GM18907 (cell line): ENCODE measurements at regions not wholly inside any gene's neighbourhood (a gene's known extent, or its start where the extent isn't known, plus 50 kb on each side); places are given as distances from the start of the nearest gene placed in this dataset.
"Not testable (repeated sequence)": the region's sequence is repeated elsewhere in the genome, so short reads cannot be mapped to it uniquely, and the experiment has no call there.

Source experiments
- ATAC-seq: cut with Tn5 transposase; IDR thresholded peaks from one replicate; pipeline ENCODE4 v1.9.1; 2021; ENCODE audit warnings: mild to moderate bottlenecking, moderate library complexity; ENCODE audit not compliant: unreplicated experiment

DNA sequence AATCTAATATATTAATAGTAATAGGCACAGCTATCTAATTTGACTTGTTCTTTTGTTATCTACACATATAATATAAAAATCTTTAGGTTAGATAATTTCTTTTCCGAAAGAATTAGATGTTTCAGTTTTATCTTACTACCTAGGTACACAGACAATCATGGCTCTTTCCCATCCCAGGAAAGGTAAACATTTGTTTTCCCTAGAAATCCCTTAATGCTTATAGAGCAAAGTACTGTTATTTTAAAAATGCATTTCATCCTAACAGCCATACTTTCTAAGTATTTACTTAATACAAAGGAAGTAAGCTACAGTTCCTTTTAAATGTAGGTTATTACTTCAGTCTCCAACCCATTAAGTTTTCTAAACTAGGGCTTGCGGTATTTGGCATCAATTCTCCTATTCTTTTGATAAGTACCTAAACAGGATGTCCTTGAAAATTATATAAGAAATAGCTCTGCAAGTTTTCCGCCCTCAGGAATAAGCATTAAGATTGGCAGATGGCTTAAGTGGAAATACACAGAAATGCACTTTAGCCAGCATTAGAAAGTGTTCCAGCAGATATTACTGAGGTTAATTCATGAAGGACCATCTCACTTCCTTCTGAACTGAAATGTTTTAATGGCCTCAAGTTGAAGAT lies 616.2 kb upstream of the SPRY2 start:
- ATAC-seq: no peak

DNA sequence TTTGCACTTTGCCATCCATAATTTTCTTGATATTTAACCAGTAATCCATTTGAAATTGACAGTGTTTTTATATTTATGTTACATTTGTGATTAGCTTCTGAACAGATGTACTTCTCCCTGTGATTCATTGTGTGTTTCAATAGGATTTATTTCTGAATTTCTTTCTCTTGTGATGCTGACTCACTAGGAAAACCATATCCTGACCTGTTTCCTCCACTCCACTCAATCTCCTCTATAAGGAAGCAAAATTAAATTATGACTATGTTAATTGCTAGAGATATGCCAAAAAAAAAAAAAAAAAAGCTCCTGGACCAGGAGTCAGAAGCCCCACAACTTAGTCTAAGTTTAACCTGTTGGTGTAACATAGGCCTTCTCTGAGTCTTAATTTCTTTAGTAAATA lies 614.6 kb upstream of the SPRY2 start:
- ATAC-seq: no peak

DNA sequence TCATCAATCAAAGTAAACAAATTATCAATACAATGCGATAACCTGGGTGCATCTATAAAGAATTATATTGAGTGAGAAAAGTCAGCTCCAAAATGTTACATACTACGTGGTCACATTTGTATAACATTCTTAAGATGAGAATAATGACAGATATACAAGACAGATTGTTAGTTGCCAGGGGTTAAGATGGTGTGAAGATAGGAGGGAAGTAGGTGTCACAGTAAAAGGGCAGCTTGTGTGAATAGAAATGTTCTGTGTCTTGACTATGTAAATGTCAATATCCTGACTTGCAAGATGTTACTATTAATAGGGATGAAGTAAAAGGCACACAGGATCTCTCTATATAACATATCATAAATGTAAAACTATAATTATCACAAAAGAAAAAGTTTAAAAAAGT lies 611.2 kb upstream of the SPRY2 start:
- ATAC-seq: no peak

DNA sequence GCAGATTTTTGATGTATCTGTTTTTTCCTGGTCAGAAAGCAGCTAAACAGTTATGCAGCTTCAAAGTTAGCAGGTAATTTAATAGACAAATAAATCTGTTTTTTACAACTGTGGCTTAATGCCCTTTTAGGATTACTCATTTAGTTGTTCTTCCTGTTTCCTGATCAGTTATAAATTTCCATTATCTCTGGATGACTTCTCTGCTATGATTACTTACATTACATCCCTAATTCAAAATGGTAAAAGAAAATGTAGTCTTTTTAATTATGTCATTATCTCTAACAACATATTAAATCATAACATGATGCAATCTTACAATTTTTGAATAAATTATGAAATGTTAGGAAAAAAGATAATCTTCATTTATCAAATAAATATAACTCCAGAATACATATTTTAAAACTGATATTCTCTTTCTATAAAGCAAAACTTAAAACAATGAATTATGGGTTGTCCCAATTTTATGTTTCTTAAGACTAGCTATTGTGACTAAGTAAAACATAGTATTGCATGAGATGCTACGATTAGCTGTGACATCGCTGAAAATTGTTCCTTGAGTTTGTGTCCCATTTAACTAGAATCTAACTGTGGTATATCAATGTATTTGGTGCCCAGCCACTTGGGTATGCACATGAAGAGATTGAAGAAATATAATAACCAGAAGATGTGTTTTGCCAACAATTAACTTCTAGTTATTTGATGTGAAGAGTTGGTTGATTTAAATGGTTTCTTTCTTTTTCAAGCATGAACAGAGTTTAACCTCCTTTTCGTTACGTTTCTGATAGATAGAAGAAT lies 605.3 kb upstream of the SPRY2 start:
- no peak for ATAC-seq

DNA sequence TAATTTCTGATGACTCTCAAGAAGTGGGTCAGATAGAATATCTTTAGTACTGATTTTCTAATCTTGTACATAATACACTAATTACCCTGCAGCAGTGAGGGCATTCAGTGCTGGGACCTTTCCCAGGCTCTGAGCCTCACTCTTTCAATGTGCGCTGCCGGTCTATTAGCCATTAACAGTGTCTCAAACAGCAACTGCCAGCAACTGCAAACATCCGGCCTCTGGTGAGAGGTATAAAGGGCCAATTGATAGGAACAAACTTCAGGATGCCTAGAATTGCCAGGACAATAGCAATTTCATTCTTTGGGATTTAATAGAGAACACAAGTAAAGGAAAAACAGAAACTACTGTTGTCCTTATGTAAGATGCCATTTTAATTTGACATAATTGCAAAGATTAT lies 604.4 kb upstream of the SPRY2 start:
- no peak for ATAC-seq

DNA sequence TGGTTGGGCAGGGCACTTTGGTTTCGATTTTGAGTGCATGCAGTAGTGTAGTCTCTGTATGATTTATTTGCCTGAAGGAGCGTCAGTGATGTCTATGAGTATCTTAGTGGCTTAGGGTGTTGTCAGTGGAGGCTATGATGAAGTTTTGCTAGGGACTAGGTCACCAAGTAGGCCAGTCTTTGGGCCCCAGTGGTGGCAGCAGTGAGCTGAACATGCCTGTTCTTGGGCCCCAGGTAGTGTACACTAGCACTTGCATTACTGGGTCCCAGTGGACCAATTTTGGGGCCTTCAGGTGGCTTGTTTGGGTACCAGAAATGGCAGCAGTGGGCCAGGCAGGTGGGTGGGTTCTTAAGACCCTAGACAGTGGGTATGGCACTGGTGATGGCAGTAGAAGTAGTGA lies 598.7 kb upstream of the SPRY2 start:
- no peak for ATAC-seq

DNA sequence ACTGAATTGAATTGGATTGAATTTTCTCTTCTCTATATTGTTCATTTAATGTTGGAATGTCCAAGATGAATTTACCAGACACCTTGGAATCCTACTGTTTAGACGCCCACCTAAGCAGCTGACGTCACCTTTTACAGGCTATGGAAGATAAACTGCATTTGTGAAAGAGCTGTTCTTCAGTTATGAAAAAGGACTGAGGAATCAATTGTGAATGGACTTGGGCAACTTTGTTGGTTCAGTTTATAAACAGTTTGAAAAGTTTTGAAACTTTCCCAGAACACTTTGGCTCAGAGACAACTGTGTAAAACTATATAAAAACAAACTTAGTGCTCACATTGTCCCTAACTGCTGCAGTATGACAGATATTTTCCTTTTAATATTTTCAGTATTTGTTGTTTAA lies 590.8 kb upstream of the SPRY2 start:
- no peak for ATAC-seq

DNA sequence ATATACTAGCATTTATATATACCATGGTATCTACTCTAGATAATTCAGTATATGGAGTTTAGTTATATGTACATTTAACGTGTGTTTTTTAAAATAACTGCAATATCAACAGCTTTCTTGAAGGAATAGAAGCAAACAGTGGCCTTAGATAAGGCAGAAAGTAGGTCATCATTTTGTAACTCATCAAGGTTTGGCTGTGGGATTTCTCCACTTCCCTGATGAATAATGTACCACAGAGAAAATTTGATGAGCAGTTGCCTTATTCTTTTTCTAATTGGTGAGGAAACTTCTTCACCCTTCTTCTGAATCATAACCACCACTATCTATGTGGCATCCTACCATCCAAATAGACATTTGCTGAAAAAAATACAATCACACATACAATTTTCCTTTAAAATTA lies 590.2 kb upstream of the SPRY2 start:
- ATAC-seq: no peak

DNA sequence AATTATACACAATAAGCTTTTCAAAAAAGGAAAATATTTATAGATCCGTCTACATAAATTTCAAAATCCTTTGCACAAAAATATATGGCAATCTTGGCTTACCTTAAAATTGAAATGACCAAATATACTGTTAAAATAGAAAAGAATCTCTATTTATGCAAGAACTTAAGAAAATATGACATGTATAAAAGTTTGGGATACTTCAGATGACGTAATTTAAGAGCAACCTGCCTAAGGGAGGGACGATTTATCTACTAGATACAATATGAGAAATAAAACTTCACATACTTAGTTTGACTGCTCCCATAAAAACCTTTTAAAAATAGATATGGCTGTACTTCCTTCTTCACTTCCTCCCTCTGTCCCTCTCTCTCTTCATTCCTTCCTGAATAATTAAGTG lies 587.3 kb upstream of the SPRY2 start:
- ATAC-seq: no peak

DNA sequence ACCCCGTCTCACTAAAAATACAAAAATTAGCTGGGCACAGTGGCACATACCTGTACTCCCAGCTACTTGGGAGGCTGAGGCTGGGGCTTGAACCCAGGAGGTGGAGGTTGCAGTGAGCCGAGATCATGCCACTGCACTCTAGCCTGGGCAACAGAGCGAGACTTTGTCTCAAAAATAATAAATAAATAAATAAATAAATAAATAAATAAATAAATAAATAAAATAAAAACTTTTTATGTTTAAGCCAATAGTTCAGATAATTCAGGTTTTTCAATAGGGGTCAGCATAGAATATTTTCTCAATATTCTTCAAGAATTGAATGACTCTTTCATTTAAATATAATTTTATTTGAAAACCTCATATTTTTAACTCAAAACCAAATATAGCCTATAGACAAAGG lies 585.1 kb upstream of the SPRY2 start:
- not testable (repeated sequence) for ATAC-seq

DNA sequence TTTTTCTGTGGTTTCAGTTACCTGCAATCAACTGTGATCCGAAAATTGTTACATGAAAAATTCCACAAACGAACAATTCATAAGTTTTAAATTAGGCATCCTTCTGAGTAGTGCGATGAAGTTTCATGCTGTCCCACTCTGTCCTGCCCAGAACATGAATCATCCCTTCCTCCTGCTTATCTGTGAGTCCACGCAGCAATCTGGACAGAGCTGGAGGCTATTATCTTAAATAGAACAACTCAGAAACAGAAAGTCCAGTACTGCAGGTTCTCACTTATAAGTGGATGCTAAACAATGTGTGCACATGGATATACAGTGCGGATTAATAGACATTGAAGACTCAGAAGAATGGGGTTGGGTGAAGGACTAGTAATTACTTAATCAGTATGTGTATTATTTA lies 583.7 kb upstream of the SPRY2 start:
- ATAC-seq: no peak

DNA sequence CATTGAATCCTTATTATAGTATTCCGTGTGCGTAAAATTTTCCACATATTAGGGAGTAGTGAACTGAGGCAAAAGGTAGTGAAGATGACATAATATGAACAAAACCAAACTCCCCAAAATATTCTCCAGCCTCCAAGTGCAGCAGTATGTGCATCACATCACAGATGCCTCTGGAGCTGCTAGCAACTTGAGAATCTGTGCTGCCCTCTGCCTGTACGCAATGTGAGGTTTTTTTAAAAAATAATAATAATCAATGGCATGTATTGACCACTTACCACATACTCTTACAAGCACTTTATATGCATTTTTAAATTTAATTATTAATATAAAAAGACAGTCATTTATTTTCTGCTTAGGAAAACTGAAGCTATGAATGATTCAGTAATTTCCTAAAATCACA lies 583.0 kb upstream of the SPRY2 start:
- no peak for ATAC-seq

DNA sequence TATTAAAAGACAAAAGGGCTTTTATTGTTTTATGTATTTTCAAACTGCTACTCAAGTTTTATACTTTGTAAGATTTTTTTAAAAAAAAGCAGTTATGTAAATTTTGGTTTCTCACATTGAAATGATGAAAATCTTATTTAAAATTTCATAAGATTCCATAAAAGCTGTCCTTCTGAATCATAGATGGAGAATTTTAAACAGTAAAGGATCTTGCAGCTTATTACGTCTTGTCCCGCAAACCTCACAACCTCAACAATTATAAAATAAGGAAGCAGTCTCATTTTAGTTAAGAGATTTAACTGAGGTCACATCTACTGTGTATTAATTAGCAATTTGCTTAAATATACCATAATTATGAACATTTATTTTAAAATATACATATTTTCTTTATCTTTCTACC lies 581.0 kb upstream of the SPRY2 start:
- ATAC-seq: no peak

DNA sequence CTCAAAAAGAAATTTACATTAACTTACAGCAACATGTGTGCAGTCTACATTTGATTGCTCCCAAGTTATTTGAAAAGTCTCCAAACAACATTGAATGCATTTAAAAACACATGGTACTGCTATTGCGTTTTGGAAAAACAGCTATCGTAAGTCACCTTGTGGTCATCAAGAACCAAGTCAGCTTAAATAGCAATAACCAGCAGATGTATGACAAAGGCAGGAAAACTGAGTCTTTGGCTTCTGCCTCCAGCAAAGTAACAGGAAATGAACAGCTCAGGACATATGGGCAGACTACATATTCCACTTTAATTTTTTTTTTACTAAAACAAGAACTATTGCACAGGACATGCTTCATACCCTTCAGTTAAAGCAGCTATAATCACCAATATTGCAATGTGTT lies 580.6 kb upstream of the SPRY2 start:
- no peak for ATAC-seq

DNA sequence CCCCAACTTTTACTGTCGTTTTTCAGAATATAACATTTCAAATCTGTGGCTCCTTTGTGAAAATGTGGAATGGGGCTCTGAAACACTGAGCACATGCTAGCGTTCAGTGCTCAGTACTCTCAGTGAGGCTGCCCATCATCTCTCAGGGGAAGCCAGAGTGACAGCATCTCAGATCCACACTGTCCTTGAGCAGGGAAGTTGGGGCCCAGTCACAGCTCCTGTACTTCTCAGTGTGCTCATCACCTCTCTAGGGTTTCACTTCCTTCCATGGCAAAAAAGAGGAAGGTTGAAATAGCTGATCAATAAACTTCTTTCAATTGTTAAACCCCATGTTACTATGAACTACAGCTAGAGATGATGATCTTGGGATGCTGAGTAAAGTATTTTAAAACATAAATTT lies 565.9 kb upstream of the SPRY2 start:
- no peak for ATAC-seq

DNA sequence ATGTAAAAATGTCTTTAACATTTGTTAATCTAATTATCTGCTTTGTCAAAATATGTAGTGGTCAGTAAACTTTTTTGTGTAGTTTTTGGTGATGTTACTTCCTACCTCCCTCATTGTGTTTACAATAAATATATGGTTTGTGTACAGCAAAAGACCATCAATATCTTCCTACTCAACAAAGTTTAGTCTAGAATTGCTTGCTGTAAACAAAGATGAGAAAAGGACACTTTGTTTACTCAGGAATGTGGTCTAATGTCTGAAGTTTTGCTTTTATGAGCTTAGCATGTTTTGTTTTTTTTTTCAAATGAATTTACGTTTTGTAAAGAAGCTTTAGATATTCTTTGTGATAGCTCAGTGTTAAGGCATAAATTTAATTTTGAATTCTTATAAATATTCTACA lies 563.5 kb upstream of the SPRY2 start:
- no peak for ATAC-seq

DNA sequence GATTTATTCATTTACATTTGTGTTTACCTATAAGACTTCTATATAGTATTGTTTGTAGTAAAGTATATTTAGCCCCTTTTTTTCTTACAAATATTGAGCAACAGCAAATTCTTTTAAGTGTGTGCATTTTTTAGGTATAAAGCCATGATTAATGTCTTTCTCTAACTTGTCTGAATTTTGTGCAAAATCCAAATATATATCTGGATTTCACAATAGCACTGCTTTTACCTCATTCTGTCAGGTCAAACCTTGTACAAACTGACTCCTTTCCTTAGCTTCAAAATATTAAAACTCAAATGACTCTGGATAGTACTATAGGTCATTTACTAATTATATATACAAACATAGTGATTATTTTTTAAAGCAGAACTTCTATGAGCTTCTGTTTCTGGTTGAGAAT lies 563.0 kb upstream of the SPRY2 start:
- no peak for ATAC-seq

DNA sequence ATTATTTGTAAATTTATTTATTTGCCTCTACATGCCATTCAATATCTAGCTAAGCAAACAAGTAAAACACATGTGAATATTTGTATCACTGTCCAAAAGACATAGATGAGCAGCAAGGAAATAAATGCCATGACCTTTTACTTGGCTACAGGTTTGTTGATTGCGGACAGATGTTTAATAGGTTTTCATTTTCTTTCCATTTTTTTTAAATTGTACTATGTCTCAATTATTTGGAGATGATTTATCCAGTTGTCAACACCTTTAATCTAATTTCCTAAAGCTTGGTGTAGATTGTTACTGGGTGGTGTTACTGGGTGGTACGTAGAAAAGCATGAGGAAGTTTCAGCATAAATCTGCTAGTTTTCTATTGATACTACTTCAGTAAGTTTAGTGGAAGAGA lies 560.6 kb upstream of the SPRY2 start:
- ATAC-seq: no peak

DNA sequence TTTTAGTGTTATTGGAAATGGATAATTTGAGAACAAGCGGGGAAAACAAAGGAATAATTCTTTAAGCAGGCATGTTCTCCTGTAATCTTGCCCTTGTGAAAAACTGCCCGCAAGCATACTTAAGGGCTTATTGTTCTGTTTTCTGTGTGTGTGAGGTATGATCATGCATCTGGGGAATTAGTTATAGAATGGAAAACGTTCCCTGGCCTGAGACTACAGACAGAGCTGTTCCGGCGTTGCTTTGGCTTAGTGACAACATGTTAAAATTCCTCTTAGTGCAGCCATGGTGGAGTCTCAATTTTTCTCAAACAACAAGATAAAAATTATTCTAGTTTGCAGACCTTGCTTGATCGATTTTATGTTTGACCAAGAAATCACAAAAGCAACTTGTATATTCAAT lies 560.2 kb upstream of the SPRY2 start:
- no peak for ATAC-seq

DNA sequence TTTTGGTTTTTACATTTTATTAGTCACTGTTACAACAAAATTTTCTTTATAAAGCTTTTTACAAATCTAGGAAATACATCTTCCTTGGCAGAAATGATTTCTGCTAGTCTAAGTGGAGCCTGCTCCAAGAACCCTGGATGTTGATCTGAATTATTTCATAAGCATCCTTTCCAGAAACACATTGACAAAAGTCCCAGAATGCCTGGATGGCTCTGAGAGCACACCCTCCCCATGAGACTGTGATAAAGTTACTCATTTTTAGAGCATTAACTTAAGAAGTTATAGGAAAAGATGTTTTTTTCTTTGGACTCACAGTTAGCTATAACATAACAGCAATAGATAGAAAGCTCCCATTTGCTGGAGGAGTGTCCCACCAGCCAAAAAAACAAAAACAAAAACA lies 559.6 kb upstream of the SPRY2 start:
- no peak for ATAC-seq

DNA sequence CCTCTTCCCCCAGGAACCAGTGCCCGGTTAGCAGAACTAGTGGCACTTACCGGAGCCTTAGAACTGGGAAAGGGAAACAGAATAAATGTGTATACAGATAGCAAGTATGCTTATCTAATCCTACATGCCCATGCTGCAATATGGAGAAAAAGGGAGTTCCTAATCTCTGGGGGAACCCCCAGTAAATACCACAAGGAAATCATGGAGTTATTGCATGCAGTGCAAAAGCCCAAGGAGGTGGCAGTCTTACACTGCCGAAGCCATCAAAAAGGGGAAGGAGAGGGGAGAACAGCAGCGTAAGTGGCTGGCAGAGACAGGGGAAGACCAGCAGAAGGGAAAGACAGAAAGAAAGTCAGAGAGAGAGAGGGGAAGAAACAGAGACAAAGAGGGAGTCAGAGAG lies 556.7 kb upstream of the SPRY2 start:
- ATAC-seq: not testable (repeated sequence)

DNA sequence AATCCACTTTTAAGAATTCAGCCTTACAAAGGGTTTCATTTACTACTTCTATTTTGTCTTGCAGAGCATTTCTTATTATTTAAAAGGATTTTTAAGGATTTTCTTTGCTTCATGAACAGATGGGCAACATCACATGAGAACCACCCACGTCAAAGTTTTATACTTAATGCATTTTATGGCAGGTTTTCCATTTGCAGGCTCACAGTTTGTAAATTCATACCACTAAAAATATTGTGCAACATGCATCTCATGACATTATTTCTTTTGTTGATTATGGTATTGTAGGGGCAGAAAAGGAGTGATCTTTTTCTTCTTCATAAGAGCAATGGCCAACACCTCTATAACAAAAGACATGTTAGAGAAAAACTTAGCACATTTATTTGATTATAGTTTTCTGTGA lies 554.0 kb upstream of the SPRY2 start:
- ATAC-seq: no peak

DNA sequence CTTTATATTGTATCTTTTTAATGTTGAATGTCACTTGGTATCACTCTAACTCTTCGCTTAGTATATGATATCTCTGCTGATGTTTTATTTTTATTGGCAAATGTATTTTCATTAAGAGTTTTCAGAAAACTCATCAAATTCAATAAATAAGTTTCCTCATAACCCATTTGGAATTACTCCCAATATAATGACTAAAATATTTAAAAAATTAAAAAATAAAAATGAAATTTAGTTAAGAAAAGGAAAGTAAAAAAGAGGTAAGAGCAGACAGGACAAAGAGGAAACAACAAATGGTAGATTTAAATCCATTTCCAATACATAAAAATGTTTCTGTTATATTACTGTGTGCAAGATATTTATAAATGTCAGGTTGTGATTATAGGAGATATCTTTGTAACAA lies 548.9 kb upstream of the SPRY2 start:
- no peak for ATAC-seq
